CD4-positive, alpha-beta memory T cell (primary cell): ENCODE measurements at regions not wholly inside any gene's neighbourhood (a gene's known extent, or its start where the extent isn't known, plus 50 kb on each side); places are given as distances from the start of the nearest gene placed in this dataset.

Source experiments
- CTCF ChIA-PET: fragments of 350-600 bp; sonication (Branson Sonifier 250); formaldehyde crosslinking; loops from one replicate; lab custom pipeline; 2021; ENCODE audit warnings: inconsistent platforms; ENCODE audit not compliant: partially characterized antibody; lab: Charles Lee
- POLR2A ChIA-PET: fragments of 350-600 bp; sonication (Branson Sonifier 250); formaldehyde crosslinking; loops from one replicate; lab custom pipeline; 2021; ENCODE audit not compliant: partially characterized antibody; lab: Charles Lee
- DNase-seq, 5 donors: peaks; one replicate each; pipeline versions ENCODE4 v3.0.0 to v3.0.0-alpha.2; 2020 to 2022; ENCODE audit warnings: mixed read lengths in 1 of 5
- H3K27ac ChIP-seq: one replicate; pipeline ENCODE4 v1.7.0; 2013; ENCODE audit warnings: low read depth, low read length
- H3K27me3 ChIP-seq: 2 replicates; pipeline ENCODE4 v1.7.0; 2013; ENCODE audit warnings: mild to moderate bottlenecking, low read length, moderate library complexity; ENCODE audit not compliant: insufficient read depth
- H3K36me3 ChIP-seq: 2 replicates; pipeline ENCODE4 v1.7.0; 2013; ENCODE audit warnings: mild to moderate bottlenecking, low read length, moderate library complexity; ENCODE audit not compliant: insufficient read depth
- H3K4me1 ChIP-seq: 2 replicates; pipeline ENCODE4 v1.7.0; 2013; ENCODE audit warnings: mild to moderate bottlenecking, low read length, moderate library complexity; ENCODE audit not compliant: insufficient read depth
- H3K4me3 ChIP-seq, 2 donors: one replicate each; pipeline ENCODE4 v1.7.0; 2013; ENCODE audit warnings: low read length in 2 of 2, mild to moderate bottlenecking in 1 of 2
- H3K9me3 ChIP-seq, 2 donors: one replicate each; pipeline ENCODE4 v1.7.0; 2013; ENCODE audit warnings: low read length in 2 of 2, control low read depth in 1 of 2; ENCODE audit not compliant: control insufficient read depth in 1 of 2
- H3K27ac Mint-ChIP-seq, 7 donors: one replicate each; pipeline ENCODE4 v1.8.0; 2020 to 2021; ENCODE audit warnings: mixed read lengths in 7 of 7, mild to moderate bottlenecking in 6 of 7, inconsistent platforms in 3 of 7, moderate library complexity in 3 of 7
- H3K27me3 Mint-ChIP-seq, 2 donors: one replicate each; pipeline ENCODE4 v1.8.0; 2020 to 2021; ENCODE audit warnings: mixed read lengths in 2 of 2
- H3K36me3 Mint-ChIP-seq, 2 donors: one replicate each; pipeline ENCODE4 v1.8.0; 2020 to 2021; ENCODE audit warnings: mixed read lengths in 2 of 2, inconsistent platforms in 1 of 2, mild to moderate bottlenecking in 1 of 2
- H3K4me1 Mint-ChIP-seq, 4 donors: one replicate each; pipeline ENCODE4 v1.8.0; 2020 to 2021; ENCODE audit warnings: mixed read lengths in 4 of 4, mild to moderate bottlenecking in 1 of 4
- H3K4me3 Mint-ChIP-seq, 8 donors: one replicate each; pipeline ENCODE4 v1.8.0; 2020 to 2021; ENCODE audit warnings: mixed read lengths in 8 of 8, mild to moderate bottlenecking in 7 of 8, moderate library complexity in 6 of 8, inconsistent platforms in 3 of 8
- H3K9me3 Mint-ChIP-seq, 8 donors: one replicate each; pipeline ENCODE4 v1.8.0; 2020 to 2021; ENCODE audit warnings: mixed read lengths in 8 of 8, mild to moderate bottlenecking in 5 of 8, inconsistent platforms in 3 of 8, moderate library complexity in 1 of 8
- intact Hi-C: fragments of 100-400 bp; cut with micrococcal nuclease; formaldehyde crosslinking; loops from one replicate; pipeline ENCODE4 v1.15.1; 2023

GRCh38 chr13:50460358-50460757, 383.1 kb downstream of the DLEU7 start:
- no peak overlapping the region for H3K4me3 ChIP-seq
- no peak overlapping the region for H3K27ac ChIP-seq
- DNase-seq, result no peak
- intact Hi-C loops, result no loop called here
- ChIA-PET POLR2A (interaction anchor here (0.5 to 1.3 kb wide), 2 partner anchors 9 to 116 kb away, joined by 3 read pairs; no protein-coding TSS in a partner anchor), CTCF (no interaction called here)
- H3K36me3 ChIP-seq, result no peaks in the 10 kb centered on the region
- Mint-ChIP-seq H3K27ac (no peak overlapping the region), H3K4me3 (no peak overlapping the region), H3K27me3 (no peaks in the 10 kb centered on the region), H3K9me3 (no peaks in the 10 kb centered on the region), H3K4me1 (peaks cover 0 to 5% (median 2%) of the 10 kb centered on the region in 4 donors), H3K36me3 (no peaks in the 10 kb centered on the region)
- no peaks in the 10 kb centered on the region for H3K9me3 ChIP-seq
- no peaks in the 10 kb centered on the region for H3K4me1 ChIP-seq
- no peaks in the 10 kb centered on the region for H3K27me3 ChIP-seq

- DNase-seq, result no peak
- H3K4me3 Mint-ChIP-seq, result no peak overlapping the region
- POLR2A ChIA-PET, result interaction anchor here (1.3 kb wide), 1 partner anchor 10 kb away, joined by 3 read pairs; no protein-coding TSS in a partner anchor
- intact Hi-C loops, result no loop called here
- no peaks in the 10 kb centered on the region for H3K9me3 Mint-ChIP-seq
- CTCF ChIA-PET, result no interaction called here
- no peaks in the 10 kb centered on the region for H3K4me1 ChIP-seq
- peaks cover 0 to 5% (median 2%) of the 10 kb centered on the region in 4 donors for H3K4me1 Mint-ChIP-seq
- H3K27ac Mint-ChIP-seq, result no peak overlapping the region
- H3K27me3 Mint-ChIP-seq, result no peaks in the 10 kb centered on the region
- no peak overlapping the region for H3K27ac ChIP-seq
- H3K36me3 Mint-ChIP-seq, result no peaks in the 10 kb centered on the region
- H3K4me3 ChIP-seq, result no peak overlapping the region
- H3K27me3 ChIP-seq, result no peaks in the 10 kb centered on the region
- no peaks in the 10 kb centered on the region for H3K9me3 ChIP-seq
- no peaks in the 10 kb centered on the region for H3K36me3 ChIP-seq
Measured at GRCh38 chr13:50461189-50461588, 382.3 kb downstream of the DLEU7 start.

- intact Hi-C loops, result no loop called here
- DNase-seq, result no peak
- Mint-ChIP-seq H3K4me3 (no peak overlapping the region), H3K27me3 (no peaks in the 10 kb centered on the region), H3K9me3 (no peaks in the 10 kb centered on the region), H3K36me3 (no peaks in the 10 kb centered on the region), H3K4me1 (peaks cover 0 to 5% (median 2%) of the 10 kb centered on the region in 4 donors), H3K27ac (no peak overlapping the region)
- Histone ChIP-seq H3K27ac (no peak overlapping the region), H3K36me3 (no peaks in the 10 kb centered on the region), H3K4me1 (no peaks in the 10 kb centered on the region), H3K4me3 (no peak overlapping the region), H3K27me3 (no peaks in the 10 kb centered on the region), H3K9me3 (no peaks in the 10 kb centered on the region)
- POLR2A ChIA-PET, result no interaction called here
- CTCF ChIA-PET, result no interaction called here
Measured at GRCh38 chr13:50463719-50464118, 379.8 kb downstream of the DLEU7 start.

GRCh38 chr13:50464349-50465251, 378.9 kb downstream of the DLEU7 start:
- H3K4me3 Mint-ChIP-seq, result no peak overlapping the region

GRCh38 chr13:50466456-50466855, 377.0 kb downstream of the DLEU7 start:
- no peaks in the 10 kb centered on the region for H3K9me3 Mint-ChIP-seq
- H3K4me1 Mint-ChIP-seq, result no peaks in the 10 kb centered on the region
- Histone ChIP-seq H3K27ac (no peak overlapping the region), H3K36me3 (no peaks in the 10 kb centered on the region), H3K4me1 (no peaks in the 10 kb centered on the region), H3K27me3 (no peaks in the 10 kb centered on the region), H3K4me3 (no peak overlapping the region), H3K9me3 (no peaks in the 10 kb centered on the region)
- no peak overlapping the region for H3K4me3 Mint-ChIP-seq
- H3K27me3 Mint-ChIP-seq, result no peaks in the 10 kb centered on the region
- no peak for DNase-seq
- H3K36me3 Mint-ChIP-seq, result no peaks in the 10 kb centered on the region
- intact Hi-C loops, result no loop called here
- H3K27ac Mint-ChIP-seq, result no peak overlapping the region
- POLR2A ChIA-PET, result no interaction called here
- CTCF ChIA-PET, result no interaction called here

More at GRCh38 chr13:50464349-50465251, 378.9 kb downstream of the DLEU7 start:
- Histone ChIP-seq H3K9me3 (no peaks in the 10 kb centered on the region), H3K27ac (no peak overlapping the region), H3K36me3 (no peaks in the 10 kb centered on the region), H3K27me3 (no peaks in the 10 kb centered on the region), H3K4me3 (no peak overlapping the region), H3K4me1 (no peaks in the 10 kb centered on the region)
- ChIA-PET CTCF (no interaction called here), POLR2A (no interaction called here)
- no peak overlapping the region for H3K27ac Mint-ChIP-seq
- no peaks in the 10 kb centered on the region for H3K9me3 Mint-ChIP-seq
- no peaks in the 10 kb centered on the region for H3K36me3 Mint-ChIP-seq
- intact Hi-C loops, result no loop called here
- no peaks in the 10 kb centered on the region for H3K27me3 Mint-ChIP-seq
- DNase-seq, result no peak
- peaks cover 0 to 4% (median 2%) of the 10 kb centered on the region in 4 donors for H3K4me1 Mint-ChIP-seq

- Mint-ChIP-seq H3K4me3 (no peak overlapping the region), H3K4me1 (no peaks in the 10 kb centered on the region), H3K36me3 (no peaks in the 10 kb centered on the region), H3K9me3 (no peaks in the 10 kb centered on the region), H3K27me3 (no peaks in the 10 kb centered on the region), H3K27ac (no peak overlapping the region)
- no peak overlapping the region for H3K4me3 ChIP-seq
- no peaks in the 10 kb centered on the region for H3K27me3 ChIP-seq
- ChIA-PET POLR2A (interaction anchor here (0.5 kb wide), 1 partner anchor 342 kb away, joined by 3 read pairs; no protein-coding TSS in a partner anchor), CTCF (no interaction called here)
- no peaks in the 10 kb centered on the region for H3K36me3 ChIP-seq
- DNase-seq, result no peak
- H3K27ac ChIP-seq, result no peak overlapping the region
- H3K4me1 ChIP-seq, result no peaks in the 10 kb centered on the region
- H3K9me3 ChIP-seq, result no peaks in the 10 kb centered on the region
- intact Hi-C loops, result no loop called here
Measured at GRCh38 chr13:50467156-50468110, 376.1 kb downstream of the DLEU7 start.
